Loucy (cell line): ENCODE measurements at regions not wholly inside any gene's neighbourhood (a gene's known extent, or its start where the extent isn't known, plus 50 kb on each side); places are given as distances from the start of the nearest gene placed in this dataset.

ENCODE experiments used
- H2AFZ ChIP-seq: fragments of 200-600 bp; sonication (generic); 2 replicates; pipeline ENCODE4 v1.6.0; 2016; ENCODE audit warnings: antibody characterized with exemption, mild to moderate bottlenecking, low read length, moderate library complexity
- H3F3A ChIP-seq: fragments of 200-600 bp; 2 replicates; pipeline ENCODE4 v1.6.0; 2016; ENCODE audit warnings: antibody characterized with exemption, low read depth, mild to moderate bottlenecking
- H3K27me3 ChIP-seq: fragments of 200-600 bp; sonication (generic); 2 replicates; pipeline ENCODE4 v1.6.1; 2014; ENCODE audit warnings: low read length, mild to moderate bottlenecking; ENCODE audit not compliant: insufficient read depth, poor library complexity, severe bottlenecking
- H3K36me3 ChIP-seq: fragments of 200-600 bp; sonication (generic); 2 replicates; pipeline ENCODE4 v1.6.1; 2016; ENCODE audit warnings: low read length; ENCODE audit not compliant: insufficient read depth
- H3K4me1 ChIP-seq: fragments of 200-600 bp; sonication (generic); 2 replicates; pipeline ENCODE4 v1.5.1; 2014; ENCODE audit warnings: low read length, mild to moderate bottlenecking; ENCODE audit not compliant: insufficient read depth, poor library complexity, severe bottlenecking
- H3K4me2 ChIP-seq: fragments of 200-600 bp; sonication (generic); 2 replicates; pipeline ENCODE4 v1.6.0; 2014; ENCODE audit warnings: antibody characterized with exemption, low read length, low read depth, mild to moderate bottlenecking; ENCODE audit not compliant: poor library complexity, severe bottlenecking
- H3K4me3 ChIP-seq: fragments of 200-600 bp; sonication (generic); 2 replicates; pipeline ENCODE4 v1.5.1; 2014; ENCODE audit warnings: low read length, mild to moderate bottlenecking, mixed read lengths; ENCODE audit not compliant: poor library complexity, severe bottlenecking
- H3K79me2 ChIP-seq: fragments of 200-600 bp; sonication (generic); 2 replicates; pipeline ENCODE4 v1.6.1; 2014; ENCODE audit warnings: low read length; ENCODE audit not compliant: insufficient read depth
- H3K9ac ChIP-seq: fragments of 200-600 bp; sonication (generic); 2 replicates; pipeline ENCODE4 v1.6.0; 2014; ENCODE audit warnings: mild to moderate bottlenecking, low read depth, low read length, moderate library complexity; ENCODE audit not compliant: poor library complexity, severe bottlenecking
- H3K9me2 ChIP-seq: fragments of 200-600 bp; sonication (generic); replicated peaks from 2 replicates; pipeline ENCODE4 v1.6.1; 2016; ENCODE audit warnings: low read depth, low read length, mixed read lengths
- H3K9me3 ChIP-seq: fragments of 200-600 bp; sonication (generic); 2 replicates; pipeline ENCODE4 v1.6.1; 2014; ENCODE audit warnings: mild to moderate bottlenecking, antibody characterized with exemption, low read length, low read depth; ENCODE audit not compliant: insufficient read depth
- H4K20me1 ChIP-seq: fragments of 200-600 bp; sonication (generic); 2 replicates; pipeline ENCODE4 v1.6.0; 2014; ENCODE audit warnings: antibody characterized with exemption, low read length, mild to moderate bottlenecking; ENCODE audit not compliant: insufficient read depth, poor library complexity, severe bottlenecking
- CTCF ChIP-seq: fragments of 200-600 bp; sonication (generic); conservative IDR thresholded peaks from 2 replicates; pipeline ENCODE4 v1.5.1; 2014; ENCODE audit warnings: mild to moderate bottlenecking, antibody characterized with exemption, low read length
- EZH2phosphoT487 ChIP-seq: fragments of 200-600 bp; IDR thresholded peaks from 2 replicates; pipeline ENCODE4 v1.6.1; 2018; ENCODE audit warnings: antibody characterized with exemption, mild to moderate bottlenecking, moderate library complexity, borderline replicate concordance

DNA sequence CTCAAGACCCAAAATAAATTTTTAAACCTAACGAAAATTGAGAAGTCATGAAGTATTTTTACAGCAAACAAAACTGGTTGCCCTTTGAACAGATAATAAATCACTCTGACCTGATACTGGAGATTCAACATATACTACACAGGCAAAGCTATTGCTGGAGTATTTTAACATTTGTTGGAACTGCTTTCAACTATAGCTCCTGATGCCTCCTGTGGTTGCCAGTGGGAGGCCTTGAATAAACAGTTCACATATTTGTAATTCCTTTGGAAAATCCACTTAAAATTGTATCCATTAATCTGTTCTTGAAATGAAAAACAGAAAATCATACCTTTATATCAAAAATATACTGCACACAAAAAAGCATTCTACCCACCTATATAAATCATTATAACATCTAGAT is 605.1 kb downstream of the KCTD8 start:
- Histone ChIP-seq H4K20me1 (no peaks in the 10 kb centered on the region), H3K36me3 (no peaks in the 10 kb centered on the region), H3K27me3 (no peaks in the 10 kb centered on the region), H3K79me2 (no peaks in the 10 kb centered on the region), H3K9me3 (no peaks in the 10 kb centered on the region), H3K4me1 (no peaks in the 10 kb centered on the region), H3K4me3 (no peak overlapping the region), H3K9ac (no peak overlapping the region), H3K9me2 (no peaks in the 10 kb centered on the region), H2AFZ (no peak overlapping the region), H3F3A (no peaks in the 10 kb centered on the region), H3K4me2 (no peak overlapping the region)
- TF ChIP-seq CTCF (no peak), EZH2phosphoT487 (no peak)

- Histone ChIP-seq H3K4me3 (no peak overlapping the region), H3K9me2 (no peaks in the 10 kb centered on the region), H3K9me3 (no peaks in the 10 kb centered on the region), H3K4me2 (no peak overlapping the region), H3K36me3 (no peaks in the 10 kb centered on the region), H3K27me3 (no peaks in the 10 kb centered on the region), H3K9ac (no peak overlapping the region), H2AFZ (no peak overlapping the region), H4K20me1 (no peaks in the 10 kb centered on the region), H3F3A (no peaks in the 10 kb centered on the region), H3K4me1 (no peaks in the 10 kb centered on the region), H3K79me2 (no peaks in the 10 kb centered on the region)
- no peak for TF ChIP-seq EZH2phosphoT487
- TF ChIP-seq CTCF: no peak
Observed at GRCh38 chr4:43846111-43846587, 602.5 kb downstream of the KCTD8 start.

DNA sequence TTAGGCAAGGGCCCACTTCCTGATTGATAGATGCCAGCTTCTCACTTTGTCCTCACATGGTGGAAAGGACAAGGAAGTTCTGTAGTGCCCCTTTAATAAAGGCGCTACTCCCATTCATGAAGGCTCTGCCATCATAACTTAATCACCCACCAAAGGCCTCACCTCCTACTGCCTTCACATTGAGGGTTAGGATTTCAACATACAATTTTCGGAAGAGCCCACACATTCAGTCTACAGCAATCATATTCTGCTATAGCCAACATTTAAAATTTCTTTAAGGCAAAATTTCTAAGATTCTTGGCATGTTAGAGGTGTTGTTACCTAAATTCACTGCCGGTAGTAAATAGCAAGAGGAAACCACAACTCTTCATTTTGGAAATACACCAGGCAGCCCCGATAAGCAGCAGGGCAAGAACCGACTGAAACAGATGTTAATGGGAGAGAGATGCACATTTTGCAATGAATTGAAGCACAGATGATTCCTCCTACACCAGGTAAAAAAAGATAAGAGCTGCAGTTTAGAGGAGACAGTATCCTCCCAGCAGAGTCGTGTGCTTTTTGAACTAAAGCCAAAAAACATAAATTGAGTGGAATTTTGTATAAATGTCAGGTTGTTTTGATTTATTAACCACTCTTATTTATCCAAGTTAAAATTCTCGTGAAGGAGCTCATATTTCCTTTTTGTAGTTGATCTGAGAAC is 594.9 kb downstream of the KCTD8 start:
- H3F3A ChIP-seq: no peaks in the 10 kb centered on the region
- no peaks in the 10 kb centered on the region for H3K4me1 ChIP-seq
- no peak overlapping the region for H2AFZ ChIP-seq
- no peaks in the 10 kb centered on the region for H3K9me2 ChIP-seq
- no peak overlapping the region for H3K4me2 ChIP-seq
- no peaks in the 10 kb centered on the region for H3K36me3 ChIP-seq
- no peak for TF ChIP-seq CTCF
- no peak for TF ChIP-seq EZH2phosphoT487
- H3K9ac ChIP-seq: no peak overlapping the region
- no peaks in the 10 kb centered on the region for H4K20me1 ChIP-seq
- no peak overlapping the region for H3K4me3 ChIP-seq
- no peaks in the 10 kb centered on the region for H3K9me3 ChIP-seq
- H3K79me2 ChIP-seq: no peaks in the 10 kb centered on the region
- no peaks in the 10 kb centered on the region for H3K27me3 ChIP-seq
